ENCODE measurements at regions not wholly inside any gene's neighbourhood (a gene's known extent, or its start where the extent isn't known, plus 50 kb on each side); places are given as distances from the start of the nearest gene placed in this dataset.
"Not testable (repeated sequence)": the region's sequence is repeated elsewhere in the genome, so short reads cannot be mapped to it uniquely, and the experiment has no call there.

DNA sequence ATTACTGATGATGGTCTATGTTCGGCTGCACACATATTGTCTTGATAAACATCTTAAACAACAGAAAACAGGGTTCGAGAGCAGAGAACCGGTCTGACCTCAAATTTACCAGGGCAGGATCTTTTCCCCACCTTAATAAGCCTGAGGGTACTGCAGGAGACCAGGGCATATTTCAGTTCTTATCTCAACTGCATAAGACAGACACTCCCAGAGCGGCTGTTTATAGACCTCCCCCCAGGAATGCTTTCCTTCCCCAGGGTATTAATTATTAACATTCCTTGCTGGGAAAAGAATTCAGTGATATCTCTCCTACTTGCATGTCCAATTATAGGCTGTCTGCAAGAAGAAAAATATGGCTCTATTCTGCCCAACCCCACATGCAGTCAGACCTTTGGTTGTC lies 871.6 kb downstream of the DNAH5 start:
- not testable (repeated sequence) for TF ChIP-seq RFX5 (IDR thresholded peaks at IDR 0.05; ENCODE audit: borderline replicate concordance, low read depth, low read length); POLR2A (IDR thresholded peaks at IDR 0.05; ENCODE audit: control extremely low read depth in 1 of 2, low read depth in 2 of 2, low read length in 2 of 2); KDM1A (IDR thresholded peaks at IDR 0.05; ENCODE audit: borderline replicate concordance, low read length); BCL11A (IDR thresholded peaks at IDR 0.05; ENCODE audit: low read depth in 2 of 2, low read length in 2 of 2); SP2 (IDR thresholded peaks at IDR 0.05; ENCODE audit: low read length); JUND (IDR thresholded peaks at IDR 0.05; ENCODE audit: low read length); MAFK (IDR thresholded peaks at IDR 0.05; ENCODE audit: low read depth, low read length); CHD2 (IDR thresholded peaks at IDR 0.05; ENCODE audit: low read length); POLR2AphosphoS5 (IDR thresholded peaks at IDR 0.05; ENCODE audit: low read depth, low read length); EZH2 (IDR thresholded peaks at IDR 0.05; ENCODE audit: low read depth, low read length, severe bottlenecking); TAF1 (IDR thresholded peaks at IDR 0.05; ENCODE audit: low read depth, low read length)
- TF ChIP-seq, protein P1, sequence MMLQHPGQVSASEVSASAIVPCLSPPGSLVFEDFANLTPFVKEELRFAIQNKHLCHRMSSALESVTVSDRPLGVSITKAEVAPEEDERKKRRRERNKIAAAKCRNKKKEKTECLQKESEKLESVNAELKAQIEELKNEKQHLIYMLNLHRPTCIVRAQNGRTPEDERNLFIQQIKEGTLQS (IDR thresholded peaks at IDR 0.05; ENCODE audit: insufficient read depth, low read depth, low read length), result not testable (repeated sequence)
- TF ChIP-seq, protein P2, sequence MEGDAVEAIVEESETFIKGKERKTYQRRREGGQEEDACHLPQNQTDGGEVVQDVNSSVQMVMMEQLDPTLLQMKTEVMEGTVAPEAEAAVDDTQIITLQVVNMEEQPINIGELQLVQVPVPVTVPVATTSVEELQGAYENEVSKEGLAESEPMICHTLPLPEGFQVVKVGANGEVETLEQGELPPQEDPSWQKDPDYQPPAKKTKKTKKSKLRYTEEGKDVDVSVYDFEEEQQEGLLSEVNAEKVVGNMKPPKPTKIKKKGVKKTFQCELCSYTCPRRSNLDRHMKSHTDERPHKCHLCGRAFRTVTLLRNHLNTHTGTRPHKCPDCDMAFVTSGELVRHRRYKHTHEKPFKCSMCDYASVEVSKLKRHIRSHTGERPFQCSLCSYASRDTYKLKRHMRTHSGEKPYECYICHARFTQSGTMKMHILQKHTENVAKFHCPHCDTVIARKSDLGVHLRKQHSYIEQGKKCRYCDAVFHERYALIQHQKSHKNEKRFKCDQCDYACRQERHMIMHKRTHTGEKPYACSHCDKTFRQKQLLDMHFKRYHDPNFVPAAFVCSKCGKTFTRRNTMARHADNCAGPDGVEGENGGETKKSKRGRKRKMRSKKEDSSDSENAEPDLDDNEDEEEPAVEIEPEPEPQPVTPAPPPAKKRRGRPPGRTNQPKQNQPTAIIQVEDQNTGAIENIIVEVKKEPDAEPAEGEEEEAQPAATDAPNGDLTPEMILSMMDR (IDR thresholded peaks at IDR 0.05; ENCODE audit: control extremely low read depth in 1 of 3, insufficient read depth in 1 of 3, low read depth in 1 of 3, low read length in 3 of 3), result not testable (repeated sequence)
- TF ChIP-seq, protein P3, sequence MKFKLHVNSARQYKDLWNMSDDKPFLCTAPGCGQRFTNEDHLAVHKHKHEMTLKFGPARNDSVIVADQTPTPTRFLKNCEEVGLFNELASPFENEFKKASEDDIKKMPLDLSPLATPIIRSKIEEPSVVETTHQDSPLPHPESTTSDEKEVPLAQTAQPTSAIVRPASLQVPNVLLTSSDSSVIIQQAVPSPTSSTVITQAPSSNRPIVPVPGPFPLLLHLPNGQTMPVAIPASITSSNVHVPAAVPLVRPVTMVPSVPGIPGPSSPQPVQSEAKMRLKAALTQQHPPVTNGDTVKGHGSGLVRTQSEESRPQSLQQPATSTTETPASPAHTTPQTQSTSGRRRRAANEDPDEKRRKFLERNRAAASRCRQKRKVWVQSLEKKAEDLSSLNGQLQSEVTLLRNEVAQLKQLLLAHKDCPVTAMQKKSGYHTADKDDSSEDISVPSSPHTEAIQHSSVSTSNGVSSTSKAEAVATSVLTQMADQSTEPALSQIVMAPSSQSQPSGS (IDR thresholded peaks at IDR 0.05; ENCODE audit: low read length), result not testable (repeated sequence)

All from H1 (cell line).